ENCODE measurements at regions not wholly inside any gene's neighbourhood (a gene's known extent, or its start where the extent isn't known, plus 50 kb on each side); places are given as distances from the start of the nearest gene placed in this dataset.

GRCh38 chr11:15481871-15482270, 367.1 kb downstream of the INSC start:
- Histone ChIP-seq H3K79me1 (ENCODE audit: insufficient read depth, low read depth, low read length, poor library complexity, severe bottlenecking) (no peaks in the 10 kb centered on the region), H4K91ac (ENCODE audit: insufficient read length, low read depth, low read length) (no peak overlapping the region), H3K9me3 (ENCODE audit: control insufficient read depth, low read depth, low read length) (no peaks in the 10 kb centered on the region), H2AFZ (ENCODE audit: low read length) (no peak overlapping the region), H3K56ac (ENCODE audit: insufficient read length, low read depth, low read length) (no peak overlapping the region), H3K23ac (ENCODE audit: insufficient read length, low read depth, low read length) (no peak overlapping the region), H3K4me2 (ENCODE audit: insufficient read depth, insufficient read length, low read length) (no peak overlapping the region), H3K27me3 (ENCODE audit: insufficient read depth, low read length) (no peaks in the 10 kb centered on the region), H3K23me2 (ENCODE audit: insufficient read length, low read depth, low read length, poor library complexity, severe bottlenecking) (no peaks in the 10 kb centered on the region), H3K27ac (ENCODE audit: insufficient read length, low read depth, low read length) (no peak overlapping the region), H2BK20ac (ENCODE audit: low read depth, low read length, poor library complexity, severe bottlenecking) (no peak overlapping the region), H2BK120ac (ENCODE audit: low read depth, low read length, poor library complexity, severe bottlenecking) (no peak overlapping the region), H3K9ac (ENCODE audit: extremely low read depth, insufficient read length, low read length) (no peak overlapping the region), H3K18ac (ENCODE audit: insufficient read length, low read depth, low read length) (no peak overlapping the region), H2AK5ac (ENCODE audit: insufficient read length, low read length) (no peak overlapping the region), H3K14ac (ENCODE audit: insufficient read depth, low read length) (no peak overlapping the region), H3K4me1 (ENCODE audit: insufficient read depth, low read length) (no peaks in the 10 kb centered on the region), H4K5ac (ENCODE audit: insufficient read length, low read depth, low read length) (no peak overlapping the region), H4K8ac (replicated peaks; ENCODE audit: insufficient read length, low read depth, low read length) (no peak overlapping the region), H3T11ph (ENCODE audit: low read length) (no peak overlapping the region), H3K4ac (ENCODE audit: low read depth, low read length) (no peak overlapping the region), H2BK15ac (ENCODE audit: low read depth, low read length) (no peak overlapping the region), H2BK12ac (ENCODE audit: insufficient read length, low read depth, low read length) (no peak overlapping the region), H3K79me2 (ENCODE audit: insufficient read depth, low read length) (no peaks in the 10 kb centered on the region), H2BK5ac (ENCODE audit: insufficient read length, low read length) (no peak overlapping the region), H4K20me1 (ENCODE audit: control insufficient read depth, insufficient read depth, insufficient read length) (no peaks in the 10 kb centered on the region)
- Mint-ChIP-seq H3K27me3 (ENCODE audit: low read depth) (peaks cover 2% of the 10 kb centered on the region), H3K4me3 (no peak overlapping the region), H3K36me3 (ENCODE audit: insufficient read depth in 1 of 3, low read depth in 3 of 3) (no peaks in the 10 kb centered on the region), H3K27ac (no peak overlapping the region), H3K4me1 (no peaks in the 10 kb centered on the region; a peak in 1 of 4 replicates), H3K9me3 (no peaks in the 10 kb centered on the region)
- no CpG with 5 or more reads among the region's 2 CpGs for WGBS (ENCODE audit: extremely low coverage, insufficient read length, low lambda C conversion rate)
- DNase-seq = no peak
- no peak for TF ChIP-seq CTCF (conservative IDR thresholded peaks at IDR 0.05)

Data from H9 (cell line).